ENCODE measurements at regions not wholly inside any gene's neighbourhood (a gene's known extent, or its start where the extent isn't known, plus 50 kb on each side); places are given as distances from the start of the nearest gene placed in this dataset.
A peak's percentile ranks its signal among the peaks of the same experiment; 100 is the strongest.

DNA sequence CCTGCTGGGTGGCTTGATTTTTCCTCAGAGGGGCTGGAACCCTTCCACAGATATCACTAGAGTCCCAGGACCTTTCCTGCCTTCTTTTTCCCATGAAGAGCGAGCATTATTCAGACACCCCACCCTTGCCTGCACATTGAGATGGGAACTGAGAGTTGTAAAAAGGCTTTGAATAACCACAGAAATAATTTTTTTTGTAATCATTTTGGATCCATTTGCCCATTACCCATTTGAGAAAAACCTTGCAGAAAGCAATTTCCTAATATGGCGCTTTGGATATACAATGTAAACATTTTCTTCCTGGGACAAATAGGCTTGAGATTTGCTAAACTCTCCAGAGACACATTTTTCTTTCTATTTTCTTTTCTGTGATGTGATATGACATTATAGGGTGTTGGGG lies 250.6 kb downstream of the MSRB3 start:
- Histone ChIP-seq H3K27ac (ENCODE audit: low read depth, low read length) (peak overlapping the region; percentile 99), H3K9me3 (ENCODE audit: control insufficient read depth in 1 of 2, insufficient read depth in 1 of 2, low read depth in 1 of 2, low read length in 2 of 2) (peaks cover 0 to 4% of the 10 kb centered on the region in 2 experiments; a peak in 1 of 4 replicates), H3K4me3 (replicated peaks in 1 of 2; ENCODE audit: low read depth in 1 of 2, low read length in 2 of 2) (no peak overlapping the region), H3K9ac (ENCODE audit: low read length) (no peak overlapping the region), H3K9me2 (ENCODE audit: insufficient read depth) (no peaks in the 10 kb centered on the region), H3K27me3 (ENCODE audit: insufficient read depth, low read length) (no peaks in the 10 kb centered on the region), H4K20me1 (ENCODE audit: insufficient read depth) (no peaks in the 10 kb centered on the region), H2AFZ (ENCODE audit: low read depth, low read length, poor library complexity, severe bottlenecking) (no peak overlapping the region), H3K4me1 (ENCODE audit: control insufficient read depth in 1 of 2, insufficient read depth in 2 of 2, low read length in 2 of 2) (peaks cover 60 to 69% of the 10 kb centered on the region in 2 experiments), H3K4me2 (ENCODE audit: low read length) (no peak overlapping the region), H3K36me3 (ENCODE audit: control insufficient read depth in 1 of 2, insufficient read depth in 2 of 2, low read length in 2 of 2) (peaks cover 0 to 31% of the 10 kb centered on the region in 2 experiments; a peak in 2 of 4 replicates), H3K79me2 (ENCODE audit: insufficient read depth, low read length) (no peaks in the 10 kb centered on the region)
- TF ChIP-seq YY1 (IDR thresholded peaks at IDR 0.05; ENCODE audit: extremely low read depth, insufficient replicate concordance, low read depth, low read length): no peak
- TF ChIP-seq POLR2A (IDR thresholded peaks at IDR 0.05; ENCODE audit: borderline replicate concordance, extremely low read depth, insufficient read depth, insufficient read length): no peak
- TF ChIP-seq ATF3 (IDR thresholded peaks at IDR 0.05): no peak
- no peak for TF ChIP-seq FOSL1 (IDR thresholded peaks at IDR 0.05; ENCODE audit: low read depth)
- TF ChIP-seq EGR1 (IDR thresholded peaks at IDR 0.05; ENCODE audit: low read depth): no peak
- no peak for TF ChIP-seq TCF7L2 (IDR thresholded peaks at IDR 0.05; ENCODE audit: borderline replicate concordance, extremely low read depth, insufficient read depth, insufficient read length)
- TF ChIP-seq, protein P1, sequence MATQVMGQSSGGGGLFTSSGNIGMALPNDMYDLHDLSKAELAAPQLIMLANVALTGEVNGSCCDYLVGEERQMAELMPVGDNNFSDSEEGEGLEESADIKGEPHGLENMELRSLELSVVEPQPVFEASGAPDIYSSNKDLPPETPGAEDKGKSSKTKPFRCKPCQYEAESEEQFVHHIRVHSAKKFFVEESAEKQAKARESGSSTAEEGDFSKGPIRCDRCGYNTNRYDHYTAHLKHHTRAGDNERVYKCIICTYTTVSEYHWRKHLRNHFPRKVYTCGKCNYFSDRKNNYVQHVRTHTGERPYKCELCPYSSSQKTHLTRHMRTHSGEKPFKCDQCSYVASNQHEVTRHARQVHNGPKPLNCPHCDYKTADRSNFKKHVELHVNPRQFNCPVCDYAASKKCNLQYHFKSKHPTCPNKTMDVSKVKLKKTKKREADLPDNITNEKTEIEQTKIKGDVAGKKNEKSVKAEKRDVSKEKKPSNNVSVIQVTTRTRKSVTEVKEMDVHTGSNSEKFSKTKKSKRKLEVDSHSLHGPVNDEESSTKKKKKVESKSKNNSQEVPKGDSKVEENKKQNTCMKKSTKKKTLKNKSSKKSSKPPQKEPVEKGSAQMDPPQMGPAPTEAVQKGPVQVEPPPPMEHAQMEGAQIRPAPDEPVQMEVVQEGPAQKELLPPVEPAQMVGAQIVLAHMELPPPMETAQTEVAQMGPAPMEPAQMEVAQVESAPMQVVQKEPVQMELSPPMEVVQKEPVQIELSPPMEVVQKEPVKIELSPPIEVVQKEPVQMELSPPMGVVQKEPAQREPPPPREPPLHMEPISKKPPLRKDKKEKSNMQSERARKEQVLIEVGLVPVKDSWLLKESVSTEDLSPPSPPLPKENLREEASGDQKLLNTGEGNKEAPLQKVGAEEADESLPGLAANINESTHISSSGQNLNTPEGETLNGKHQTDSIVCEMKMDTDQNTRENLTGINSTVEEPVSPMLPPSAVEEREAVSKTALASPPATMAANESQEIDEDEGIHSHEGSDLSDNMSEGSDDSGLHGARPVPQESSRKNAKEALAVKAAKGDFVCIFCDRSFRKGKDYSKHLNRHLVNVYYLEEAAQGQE (IDR thresholded peaks at IDR 0.05; ENCODE audit: low read depth): no peak
- no peak for TF ChIP-seq POLR2AphosphoS5 (IDR thresholded peaks at IDR 0.05; ENCODE audit: low read depth, low read length)
- no peak for TF ChIP-seq RAD21 (IDR thresholded peaks at IDR 0.05; ENCODE audit: low read depth)
- no peak for TF ChIP-seq EZH2phosphoT487 (IDR thresholded peaks at IDR 0.05; ENCODE audit: borderline replicate concordance)
- no peak for TF ChIP-seq ZFX (IDR thresholded peaks at IDR 0.05)
- TF ChIP-seq, protein P2, sequence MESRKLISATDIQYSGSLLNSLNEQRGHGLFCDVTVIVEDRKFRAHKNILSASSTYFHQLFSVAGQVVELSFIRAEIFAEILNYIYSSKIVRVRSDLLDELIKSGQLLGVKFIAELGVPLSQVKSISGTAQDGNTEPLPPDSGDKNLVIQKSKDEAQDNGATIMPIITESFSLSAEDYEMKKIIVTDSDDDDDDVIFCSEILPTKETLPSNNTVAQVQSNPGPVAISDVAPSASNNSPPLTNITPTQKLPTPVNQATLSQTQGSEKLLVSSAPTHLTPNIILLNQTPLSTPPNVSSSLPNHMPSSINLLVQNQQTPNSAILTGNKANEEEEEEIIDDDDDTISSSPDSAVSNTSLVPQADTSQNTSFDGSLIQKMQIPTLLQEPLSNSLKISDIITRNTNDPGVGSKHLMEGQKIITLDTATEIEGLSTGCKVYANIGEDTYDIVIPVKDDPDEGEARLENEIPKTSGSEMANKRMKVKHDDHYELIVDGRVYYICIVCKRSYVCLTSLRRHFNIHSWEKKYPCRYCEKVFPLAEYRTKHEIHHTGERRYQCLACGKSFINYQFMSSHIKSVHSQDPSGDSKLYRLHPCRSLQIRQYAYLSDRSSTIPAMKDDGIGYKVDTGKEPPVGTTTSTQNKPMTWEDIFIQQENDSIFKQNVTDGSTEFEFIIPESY (IDR thresholded peaks at IDR 0.05; ENCODE audit: extremely low read depth, insufficient replicate concordance, low read length): no peak
- TF ChIP-seq ELF1 (IDR thresholded peaks at IDR 0.05; ENCODE audit: borderline replicate concordance, low read depth): no peak
- ChIA-PET CTCF (no interaction called here), RAD21 (ENCODE audit: low non-redundant PET in 1 of 2, low total read pairs in 2 of 2, uncharacterized antibody in 2 of 2, unreplicated experiment in 2 of 2) (interaction anchor here in 1 of 2 experiments (0.7 kb wide), 1 partner anchor 17 kb away, joined by 3 read pairs; no protein-coding TSS in a partner anchor), POLR2A (no interaction called here)
- DNase-seq (ENCODE audit: low read depth, low spot score) (no peak), ATAC-seq (no peak)
- BruUV-seq (replicated peaks): no TSS peak
- intact Hi-C loops (cut with micrococcal nuclease): no loop called here

All from HCT116 (cell line).